HEK293 (cell line): ENCODE measurements at regions not wholly inside any gene's neighbourhood (a gene's known extent, or its start where the extent isn't known, plus 50 kb on each side); places are given as distances from the start of the nearest gene placed in this dataset.

Experiments
- CTCF ChIA-PET: fragments of 350-600 bp; formaldehyde crosslinking; extraction: SDS; loops from one replicate; lab custom pipeline; 2021; ENCODE audit warnings: antibody characterized with exemption; lab: Yijun Ruan, JAX
- POLR2A ChIA-PET: fragments of 300-600 bp; formaldehyde crosslinking; extraction: SDS; loops from one replicate; lab custom pipeline; 2020; ENCODE audit warnings: antibody characterized with exemption, inconsistent platforms; lab: Yijun Ruan, JAX
- H3K27ac ChIP-seq: fragments of 200-500 bp; sonication (Bioruptor generic); 2 replicates; pipeline ENCODE4 v1.5.1; 2014; ENCODE audit warnings: low read depth, low read length, control low read depth, inconsistent platforms; ENCODE audit errors: extremely low read depth
- H3K36me3 ChIP-seq, 2 experiments: fragments of 200-500 bp in 1 of 2; sonication (Bioruptor generic) in 1 of 2; 1 replicate in 1 of 2; 2 replicates in 1 of 2; pipeline ENCODE4 v1.5.1; 2014 to 2017; ENCODE audit warnings: inconsistent platforms in 2 of 2, low read length in 2 of 2; ENCODE audit not compliant: control insufficient read depth in 2 of 2, insufficient read depth in 1 of 2
- H3K4me1 ChIP-seq: fragments of 200-500 bp; sonication (Bioruptor generic); 2 replicates; pipeline ENCODE4 v1.5.1; 2014; ENCODE audit warnings: mild to moderate bottlenecking, low read length, inconsistent platforms; ENCODE audit not compliant: control insufficient read depth, insufficient read depth
- H3K4me3 ChIP-seq: 2 replicates; pipeline ENCODE4 v1.5.1; 2011; ENCODE audit warnings: low read depth, mild to moderate bottlenecking, control low read depth, low read length, moderate library complexity
- H3K9me3 ChIP-seq: fragments of 200-500 bp; sonication (Bioruptor generic); 2 replicates; pipeline ENCODE4 v1.5.1; 2014; ENCODE audit warnings: low read depth, low read length, inconsistent platforms; ENCODE audit not compliant: control insufficient read depth, insufficient read depth
- FEZF1 ChIP-seq: fragments of 450-650 bp; formaldehyde crosslinking; IDR thresholded peaks from 2 replicates; pipeline ENCODE4 v1.5.1; 2016; ENCODE audit warnings: missing biosample characterization, missing genetic modification characterization
- GLIS1 ChIP-seq: fragments of 450-650 bp; formaldehyde crosslinking; IDR thresholded peaks from 2 replicates; pipeline ENCODE4 v1.5.1; 2016; ENCODE audit warnings: missing biosample characterization, missing genetic modification characterization
- OSR2 ChIP-seq: fragments of 450-650 bp; formaldehyde crosslinking; IDR thresholded peaks from 2 replicates; pipeline ENCODE4 v1.5.1; 2016; ENCODE audit warnings: missing biosample characterization, missing genetic modification characterization
- REPIN1 ChIP-seq: fragments of 450-650 bp; formaldehyde crosslinking; IDR thresholded peaks from 2 replicates; pipeline ENCODE4 v1.5.1; 2017; ENCODE audit warnings: missing biosample characterization, missing genetic modification characterization, low read depth
- TRIM28 ChIP-seq: IDR thresholded peaks from 2 replicates; pipeline ENCODE4 v1.6.1; 2011; ENCODE audit warnings: low read length, control low read depth, borderline replicate concordance
- ZBTB11 ChIP-seq: fragments of 450-650 bp; formaldehyde crosslinking; conservative IDR thresholded peaks from 2 replicates; pipeline ENCODE4 v1.5.1; 2016; ENCODE audit warnings: low read depth, missing biosample characterization, missing genetic modification characterization
- ZFHX2 ChIP-seq: fragments of 450-650 bp; formaldehyde crosslinking; conservative IDR thresholded peaks from 2 replicates; pipeline ENCODE4 v1.5.1; 2016; ENCODE audit warnings: missing biosample characterization, missing genetic modification characterization
- ZNF138 ChIP-seq: fragments of 450-650 bp; formaldehyde crosslinking; IDR thresholded peaks from 2 replicates; pipeline ENCODE4 v1.5.1; 2016; ENCODE audit warnings: missing biosample characterization, missing genetic modification characterization, borderline replicate concordance
- ZNF157 ChIP-seq: fragments of 450-650 bp; formaldehyde crosslinking; IDR thresholded peaks from 2 replicates; pipeline ENCODE4 v1.5.1; 2016; ENCODE audit warnings: missing biosample characterization, missing genetic modification characterization
- ZNF202 ChIP-seq: fragments of 450-650 bp; formaldehyde crosslinking; IDR thresholded peaks from 2 replicates; pipeline ENCODE4 v1.5.1; 2016; ENCODE audit warnings: missing biosample characterization, missing genetic modification characterization, borderline replicate concordance
- ZNF26 ChIP-seq: fragments of 450-650 bp; formaldehyde crosslinking; IDR thresholded peaks from 2 replicates; pipeline ENCODE4 v1.5.1; 2016; ENCODE audit warnings: missing biosample characterization, missing genetic modification characterization
- ZNF280D ChIP-seq: fragments of 450-650 bp; formaldehyde crosslinking; IDR thresholded peaks from 2 replicates; pipeline ENCODE4 v1.5.1; 2016; ENCODE audit warnings: missing biosample characterization, missing genetic modification characterization
- ZNF600 ChIP-seq: fragments of 450-650 bp; formaldehyde crosslinking; IDR thresholded peaks from 2 replicates; pipeline ENCODE4 v1.5.1; 2016; ENCODE audit warnings: missing biosample characterization, missing genetic modification characterization
- ZNF658 ChIP-seq: fragments of 450-650 bp; formaldehyde crosslinking; IDR thresholded peaks from 2 replicates; pipeline ENCODE4; 2016; ENCODE audit warnings: missing biosample characterization, missing genetic modification characterization
- ZNF76 ChIP-seq: fragments of 450-650 bp; formaldehyde crosslinking; IDR thresholded peaks from 2 replicates; pipeline ENCODE4; 2016; ENCODE audit warnings: low read depth, missing biosample characterization, missing genetic modification characterization, borderline replicate concordance
- TF ChIP-seq, protein P1 (sequence below): sonication (generic); formaldehyde crosslinking; IDR thresholded peaks from 2 replicates; pipeline ENCODE4 v1.8.1; 2022; ENCODE audit warnings: mild to moderate bottlenecking, moderate library complexity, missing genetic modification reagents

GRCh38 chr21:16108561-16109075 is 378.8 kb downstream of the USP25 start (continued):
- TF ChIP-seq ZNF280D (tag by site-specific recombination), result no peak
- TF ChIP-seq ZNF138 (tag by site-specific recombination), result no peak
- TF ChIP-seq TRIM28, result no peak
- no peak for TF ChIP-seq OSR2 (tag by site-specific recombination)
- TF ChIP-seq ZNF658 (tag by site-specific recombination), result no peak
- TF ChIP-seq, all 188 proteins: peak for 1

DNA sequence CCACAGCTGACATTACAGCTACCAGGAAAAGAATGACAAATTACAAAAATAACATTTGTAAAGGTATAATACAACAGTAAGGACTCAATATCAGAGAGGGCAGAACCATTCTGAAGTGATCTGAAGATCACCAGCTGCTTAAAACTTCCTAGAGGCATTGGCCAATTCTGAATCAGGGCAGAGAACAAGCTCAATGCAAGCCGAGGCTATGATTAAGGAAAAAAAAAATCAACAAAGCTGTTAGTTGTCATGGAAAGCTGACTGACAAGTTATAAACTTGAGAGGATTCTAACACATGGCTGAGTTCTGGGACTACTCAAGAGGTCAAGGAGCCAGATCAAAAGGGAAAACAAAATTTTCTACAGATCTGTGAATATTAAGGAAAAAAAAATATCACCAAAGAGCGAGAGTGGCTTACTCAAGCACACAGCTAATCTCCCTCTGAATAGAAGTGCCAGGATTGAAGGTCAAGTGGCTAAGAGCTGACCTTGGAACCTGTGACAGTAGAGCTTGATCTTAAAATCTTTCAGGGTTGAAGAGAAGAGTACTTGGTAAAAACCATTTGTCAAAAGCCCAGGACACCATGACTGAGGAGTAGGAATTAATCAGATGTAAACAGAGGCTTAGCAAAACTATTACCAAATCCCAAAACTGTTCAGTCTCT is 383.4 kb downstream of the USP25 start:
- ChIA-PET CTCF (interaction anchor here (0.6 kb wide), 1 partner anchor 1659 kb away, joined by 3 read pairs; no protein-coding TSS in a partner anchor), POLR2A (interaction anchor here (0.5 to 0.6 kb wide), 2 partner anchors 923 to 1355 kb away, joined by 3 to 8 read pairs; no protein-coding TSS in a partner anchor)
- peaks cover 7% of the 10 kb centered on the region for H3K4me1 ChIP-seq
- H3K9me3 ChIP-seq, result no peaks in the 10 kb centered on the region
- no peak overlapping the region for H3K27ac ChIP-seq
- TF ChIP-seq, protein P1, sequence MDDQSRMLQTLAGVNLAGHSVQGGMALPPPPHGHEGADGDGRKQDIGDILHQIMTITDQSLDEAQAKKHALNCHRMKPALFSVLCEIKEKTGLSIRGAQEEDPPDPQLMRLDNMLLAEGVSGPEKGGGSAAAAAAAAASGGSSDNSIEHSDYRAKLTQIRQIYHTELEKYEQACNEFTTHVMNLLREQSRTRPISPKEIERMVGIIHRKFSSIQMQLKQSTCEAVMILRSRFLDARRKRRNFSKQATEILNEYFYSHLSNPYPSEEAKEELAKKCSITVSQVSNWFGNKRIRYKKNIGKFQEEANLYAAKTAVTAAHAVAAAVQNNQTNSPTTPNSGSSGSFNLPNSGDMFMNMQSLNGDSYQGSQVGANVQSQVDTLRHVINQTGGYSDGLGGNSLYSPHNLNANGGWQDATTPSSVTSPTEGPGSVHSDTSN, result no peak
- TF ChIP-seq REPIN1 (no peak), GLIS1 (tag by site-specific recombination) (no peak)
- no peak overlapping the region for H3K4me3 ChIP-seq
- no peaks in the 10 kb centered on the region for H3K36me3 ChIP-seq

DNA sequence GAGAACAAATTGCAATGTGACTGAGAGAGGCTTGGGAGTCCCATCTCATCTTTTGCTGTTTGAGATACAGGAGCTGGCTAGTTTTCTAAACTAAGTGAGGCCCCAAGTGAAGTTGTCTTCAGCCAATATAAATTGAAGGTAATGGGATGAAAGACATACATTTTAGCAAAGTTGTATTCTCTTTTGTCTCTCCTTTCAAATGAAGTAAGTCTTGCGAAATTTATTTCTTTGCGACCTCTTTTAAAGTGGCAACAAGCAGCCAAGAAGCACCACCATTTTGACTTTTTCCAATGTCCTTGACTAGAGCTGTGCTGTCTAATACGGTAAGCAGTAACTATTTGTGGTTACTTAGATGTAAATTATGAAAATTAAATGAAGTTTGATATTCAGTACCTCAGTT is 385.7 kb downstream of the USP25 start:
- H3K4me1 ChIP-seq, result peaks cover 4% of the 10 kb centered on the region
- TF ChIP-seq FEZF1 (tag by site-specific recombination), result no peak
- no peak for TF ChIP-seq ZNF280D (tag by site-specific recombination)
- TF ChIP-seq ZNF157, result no peak
- no peak for TF ChIP-seq ZFHX2 (tag by site-specific recombination)
- H3K4me3 ChIP-seq, result no peak overlapping the region
- CTCF ChIA-PET, result interaction anchor here (0.6 to 0.7 kb wide), 2 partner anchors 105 to 987 kb away, joined by 3 read pairs; no protein-coding TSS in a partner anchor
- no peaks in the 10 kb centered on the region for H3K9me3 ChIP-seq
- POLR2A ChIA-PET, result no interaction called here
- H3K27ac ChIP-seq, result no peak overlapping the region
- H3K36me3 ChIP-seq, result no peaks in the 10 kb centered on the region

- ChIA-PET POLR2A (no interaction called here), CTCF (interaction anchor here (0.7 kb wide), 2 partner anchors 219 to 988 kb away, joined by 3 read pairs; no protein-coding TSS in a partner anchor)
- H3K27ac ChIP-seq, result no peak overlapping the region
- peaks cover 4% of the 10 kb centered on the region for H3K4me1 ChIP-seq
- H3K4me3 ChIP-seq, result no peak overlapping the region
- H3K9me3 ChIP-seq, result no peaks in the 10 kb centered on the region
- no peaks in the 10 kb centered on the region for H3K36me3 ChIP-seq
- no peak for TF ChIP-seq ZNF202 (tag by site-specific recombination)
- TF ChIP-seq ZNF76 (tag by site-specific recombination), result no peak
- TF ChIP-seq ZNF26 (tag by site-specific recombination), result no peak
- no peak for TF ChIP-seq ZBTB11 (tag by site-specific recombination)
- no peak for TF ChIP-seq ZNF600
Measured at GRCh38 chr21:16116069-16116468, 386.3 kb downstream of the USP25 start.
